H9 (cell line): ENCODE measurements at regions not wholly inside any gene's neighbourhood (a gene's known extent, or its start where the extent isn't known, plus 50 kb on each side); places are given as distances from the start of the nearest gene placed in this dataset.

Experiments used
- DNase-seq: peaks from one replicate; pipeline ENCODE4 v3.0.0-alpha.2; 2017
- H2AFZ ChIP-seq: one replicate; pipeline ENCODE4 v1.6.1; 2013; ENCODE audit warnings: mild to moderate bottlenecking, low read length, control low read depth, moderate library complexity
- H2AK5ac ChIP-seq: 2 replicates; pipeline ENCODE4 v1.6.1; 2013; ENCODE audit warnings: low read length, control low read depth, mixed read lengths; ENCODE audit not compliant: insufficient read length
- H2BK120ac ChIP-seq: one replicate; pipeline ENCODE4 v1.6.1; 2013; ENCODE audit warnings: low read depth, mild to moderate bottlenecking, low read length, control low read depth, inconsistent platforms; ENCODE audit not compliant: poor library complexity, severe bottlenecking
- H2BK12ac ChIP-seq: 2 replicates; pipeline ENCODE4 v1.6.1; 2013; ENCODE audit warnings: low read length, control low read depth, mixed read lengths, low read depth; ENCODE audit not compliant: insufficient read length
- H2BK15ac ChIP-seq: 2 replicates; pipeline ENCODE4 v1.6.1; 2013; ENCODE audit warnings: low read depth, low read length, control low read depth
- H2BK20ac ChIP-seq: one replicate; pipeline ENCODE4 v1.6.1; 2013; ENCODE audit warnings: low read depth, mild to moderate bottlenecking, low read length, control low read depth, inconsistent platforms; ENCODE audit not compliant: poor library complexity, severe bottlenecking
- H2BK5ac ChIP-seq: 2 replicates; pipeline ENCODE4 v1.6.1; 2013; ENCODE audit warnings: low read length, control low read depth, mixed read lengths; ENCODE audit not compliant: insufficient read length
- H3K14ac ChIP-seq: 2 replicates; pipeline ENCODE4 v1.6.1; 2013; ENCODE audit warnings: low read length, control low read depth; ENCODE audit not compliant: insufficient read depth
- H3K18ac ChIP-seq: 2 replicates; pipeline ENCODE4 v1.6.1; 2013; ENCODE audit warnings: low read depth, mild to moderate bottlenecking, mixed read lengths, low read length, control low read depth; ENCODE audit not compliant: insufficient read length
- H3K23ac ChIP-seq: 2 replicates; pipeline ENCODE4 v1.6.1; 2013; ENCODE audit warnings: low read length, control low read depth, mixed read lengths, low read depth; ENCODE audit not compliant: insufficient read length
- H3K23me2 ChIP-seq: 2 replicates; pipeline ENCODE4 v1.6.1; 2013; ENCODE audit warnings: low read depth, mild to moderate bottlenecking, mixed read lengths, low read length, control low read depth; ENCODE audit not compliant: insufficient read length, poor library complexity, severe bottlenecking
- H3K27ac ChIP-seq: 2 replicates; pipeline ENCODE4 v1.5.1; 2013; ENCODE audit warnings: low read length, control low read depth, mixed read lengths, low read depth; ENCODE audit not compliant: insufficient read length
- H3K27me3 ChIP-seq: 2 replicates; pipeline ENCODE4 v1.6.1; 2013; ENCODE audit warnings: low read length, control low read depth, inconsistent platforms; ENCODE audit not compliant: insufficient read depth
- H3K4ac ChIP-seq: 2 replicates; pipeline ENCODE4 v1.6.1; 2013; ENCODE audit warnings: low read depth, mild to moderate bottlenecking, control low read depth, inconsistent platforms, low read length, moderate library complexity
- H3K4me1 ChIP-seq: 2 replicates; pipeline ENCODE4 v1.6.1; 2013; ENCODE audit warnings: low read length, control low read depth, inconsistent platforms; ENCODE audit not compliant: insufficient read depth
- H3K4me2 ChIP-seq: 2 replicates; pipeline ENCODE4 v1.6.1; 2013; ENCODE audit warnings: low read length, control low read depth, mixed read lengths; ENCODE audit not compliant: insufficient read length, insufficient read depth
- H3K56ac ChIP-seq: 2 replicates; pipeline ENCODE4 v1.6.1; 2013; ENCODE audit warnings: low read depth, mild to moderate bottlenecking, mixed read lengths, low read length, control low read depth; ENCODE audit not compliant: insufficient read length
- H3K79me1 ChIP-seq: 2 replicates; pipeline ENCODE4 v1.6.1; 2013; ENCODE audit warnings: low read depth, mild to moderate bottlenecking, moderate library complexity, low read length, control low read depth, inconsistent platforms; ENCODE audit not compliant: insufficient read depth, poor library complexity, severe bottlenecking
- H3K79me2 ChIP-seq: 2 replicates; pipeline ENCODE4 v1.6.1; 2013; ENCODE audit warnings: low read length, control low read depth, inconsistent platforms; ENCODE audit not compliant: insufficient read depth
- H3K9ac ChIP-seq: 2 replicates; pipeline ENCODE4 v1.6.1; 2013; ENCODE audit warnings: low read length, control low read depth, mixed read lengths; ENCODE audit not compliant: insufficient read length; ENCODE audit errors: extremely low read depth
- H3K9me3 ChIP-seq: one replicate; pipeline ENCODE4 v1.6.1; 2013; ENCODE audit warnings: low read depth, low read length, inconsistent platforms; ENCODE audit not compliant: control insufficient read depth
- H3T11ph ChIP-seq: one replicate; pipeline ENCODE4 v1.6.1; 2013; ENCODE audit warnings: mild to moderate bottlenecking, low read length, control low read depth, inconsistent platforms
- H4K20me1 ChIP-seq: one replicate; pipeline ENCODE4 v1.6.1; 2013; ENCODE audit not compliant: control insufficient read depth, insufficient read length, insufficient read depth
- H4K5ac ChIP-seq: 2 replicates; pipeline ENCODE4 v1.6.1; 2013; ENCODE audit warnings: low read depth, mild to moderate bottlenecking, mixed read lengths, low read length, control low read depth; ENCODE audit not compliant: insufficient read length
- H4K8ac ChIP-seq: replicated peaks from 2 replicates; pipeline ENCODE4 v1.6.1; 2013; ENCODE audit warnings: low read length, control low read depth, mixed read lengths, low read depth; ENCODE audit not compliant: insufficient read length
- H4K91ac ChIP-seq: 2 replicates; pipeline ENCODE4 v1.6.1; 2013; ENCODE audit warnings: low read depth, mild to moderate bottlenecking, moderate library complexity, mixed read lengths, low read length, control low read depth; ENCODE audit not compliant: insufficient read length
- H3K27ac Mint-ChIP-seq, 3 experiments: 2 replicates in 2 of 3; 3 replicates in 1 of 3; pipeline ENCODE4 v1.8.0; 2020 to 2021; ENCODE audit warnings: mixed read lengths in 3 of 3, mild to moderate bottlenecking in 1 of 3, moderate library complexity in 1 of 3
- H3K27me3 Mint-ChIP-seq: 2 replicates; pipeline ENCODE4 v1.8.0; 2021; ENCODE audit warnings: low read depth, mild to moderate bottlenecking, moderate library complexity, mixed read lengths
- H3K36me3 Mint-ChIP-seq, 3 experiments: 2 replicates in 2 of 3; 3 replicates in 1 of 3; pipeline ENCODE4 v1.8.0; 2020 to 2021; ENCODE audit warnings: low read depth in 3 of 3, mixed read lengths in 3 of 3; ENCODE audit not compliant: insufficient read depth in 1 of 3
- H3K4me1 Mint-ChIP-seq, 2 experiments: 2 replicates each; pipeline ENCODE4 v1.8.0; 2020; ENCODE audit warnings: mixed read lengths in 2 of 2
- H3K4me3 Mint-ChIP-seq, 2 experiments: 2 replicates in 1 of 2; 3 replicates in 1 of 2; pipeline ENCODE4 v1.8.0; 2020 to 2021; ENCODE audit warnings: mild to moderate bottlenecking in 2 of 2, mixed read lengths in 2 of 2, moderate library complexity in 1 of 2
- H3K9me3 Mint-ChIP-seq, 2 experiments: 2 replicates in 1 of 2; 3 replicates in 1 of 2; pipeline ENCODE4 v1.8.0; 2020; ENCODE audit warnings: mild to moderate bottlenecking in 2 of 2, mixed read lengths in 2 of 2, moderate library complexity in 1 of 2
- WGBS: extraction: QIAGEN DNeasy Blood & Tissue Kit; methylation state at CpG from one replicate; pipeline ENCODE4 v1.1.7; 2013; ENCODE audit warnings: missing lambda C conversion rate, low lambda C conversion rate, mixed read lengths; ENCODE audit not compliant: insufficient read length; ENCODE audit errors: extremely low coverage; 5-methylcytosine and 5-hydroxymethylcytosine counted together
- TF ChIP-seq, protein P1 (sequence below): fragments of 200-600 bp; sonication (generic); conservative IDR thresholded peaks from 3 replicates; pipeline ENCODE4 v1.8.0; 2021; ENCODE audit warnings: antibody characterized with exemption, mild to moderate bottlenecking

DNA sequence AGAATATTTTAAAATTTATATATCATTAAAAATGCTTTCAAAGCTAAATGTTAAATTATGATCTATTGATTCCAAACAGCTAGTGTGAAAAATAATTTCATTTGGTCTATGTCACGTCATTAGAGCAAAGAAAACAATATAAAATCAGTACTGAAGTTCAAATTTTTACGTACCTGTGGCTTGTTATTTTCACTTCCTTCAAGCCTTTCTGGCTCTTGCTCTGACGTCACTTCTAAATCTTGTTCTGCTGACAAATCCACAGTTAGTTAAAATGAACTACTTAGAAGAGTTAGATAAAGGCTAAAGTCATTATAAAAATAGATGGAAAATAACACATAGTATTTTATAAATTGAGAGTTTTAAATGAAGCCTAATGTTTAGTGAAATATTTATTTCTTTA lies 147.7 kb upstream of the TUBA3C start:
- no peak overlapping the region for H3K23ac ChIP-seq
- no peaks in the 10 kb centered on the region for H3K79me1 ChIP-seq
- no peak overlapping the region for H3K4me3 Mint-ChIP-seq
- H3K56ac ChIP-seq, result no peak overlapping the region
- no peak overlapping the region for H3K9ac ChIP-seq
- no peaks in the 10 kb centered on the region for H3K23me2 ChIP-seq
- no peak overlapping the region for H3K4ac ChIP-seq
- H3K4me1 Mint-ChIP-seq, result no peaks in the 10 kb centered on the region
- H4K8ac ChIP-seq, result no peak overlapping the region
- no peak overlapping the region for H3K14ac ChIP-seq
- H2BK12ac ChIP-seq, result no peak overlapping the region
- H4K91ac ChIP-seq, result no peak overlapping the region
- H3K27ac ChIP-seq, result no peak overlapping the region
- TF ChIP-seq, protein P1, sequence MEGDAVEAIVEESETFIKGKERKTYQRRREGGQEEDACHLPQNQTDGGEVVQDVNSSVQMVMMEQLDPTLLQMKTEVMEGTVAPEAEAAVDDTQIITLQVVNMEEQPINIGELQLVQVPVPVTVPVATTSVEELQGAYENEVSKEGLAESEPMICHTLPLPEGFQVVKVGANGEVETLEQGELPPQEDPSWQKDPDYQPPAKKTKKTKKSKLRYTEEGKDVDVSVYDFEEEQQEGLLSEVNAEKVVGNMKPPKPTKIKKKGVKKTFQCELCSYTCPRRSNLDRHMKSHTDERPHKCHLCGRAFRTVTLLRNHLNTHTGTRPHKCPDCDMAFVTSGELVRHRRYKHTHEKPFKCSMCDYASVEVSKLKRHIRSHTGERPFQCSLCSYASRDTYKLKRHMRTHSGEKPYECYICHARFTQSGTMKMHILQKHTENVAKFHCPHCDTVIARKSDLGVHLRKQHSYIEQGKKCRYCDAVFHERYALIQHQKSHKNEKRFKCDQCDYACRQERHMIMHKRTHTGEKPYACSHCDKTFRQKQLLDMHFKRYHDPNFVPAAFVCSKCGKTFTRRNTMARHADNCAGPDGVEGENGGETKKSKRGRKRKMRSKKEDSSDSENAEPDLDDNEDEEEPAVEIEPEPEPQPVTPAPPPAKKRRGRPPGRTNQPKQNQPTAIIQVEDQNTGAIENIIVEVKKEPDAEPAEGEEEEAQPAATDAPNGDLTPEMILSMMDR, result no peak
- no peak overlapping the region for H3T11ph ChIP-seq
- no peak overlapping the region for H3K27ac Mint-ChIP-seq
- H4K20me1 ChIP-seq, result no peaks in the 10 kb centered on the region
- no peak overlapping the region for H2AK5ac ChIP-seq
- H3K4me2 ChIP-seq, result no peak overlapping the region
- H3K27me3 ChIP-seq, result no peaks in the 10 kb centered on the region
- H2BK15ac ChIP-seq, result no peak overlapping the region
- H3K4me1 ChIP-seq, result no peaks in the 10 kb centered on the region
- H3K27me3 Mint-ChIP-seq, result no peaks in the 10 kb centered on the region; the same call in none of the 2 replicates
- no CpG with 5 or more reads among the region's 3 CpGs for WGBS
- H2BK5ac ChIP-seq, result no peak overlapping the region
- no peak overlapping the region for H2BK120ac ChIP-seq
- peaks cover 81 to 87% of the 10 kb centered on the region in 2 experiments for H3K9me3 Mint-ChIP-seq
- H2AFZ ChIP-seq, result no peak overlapping the region
- H3K79me2 ChIP-seq, result no peaks in the 10 kb centered on the region
- peaks cover 60% of the 10 kb centered on the region for H3K9me3 ChIP-seq
- H3K18ac ChIP-seq, result no peak overlapping the region
- peaks cover 0 to 20% (median 12%) of the 10 kb centered on the region in 3 experiments; a peak in 5 of 7 replicates for H3K36me3 Mint-ChIP-seq
- no peak for DNase-seq
- no peak overlapping the region for H2BK20ac ChIP-seq
- H4K5ac ChIP-seq, result no peak overlapping the region
